ENCODE measurements at regions not wholly inside any gene's neighbourhood (a gene's known extent, or its start where the extent isn't known, plus 50 kb on each side); places are given as distances from the start of the nearest gene placed in this dataset.
"Not testable (repeated sequence)": the region's sequence is repeated elsewhere in the genome, so short reads cannot be mapped to it uniquely, and the experiment has no call there.

- TF ChIP-seq ZNF274 (IDR thresholded peaks at IDR 0.05; ENCODE audit: low read depth, low read length); YY1 (IDR thresholded peaks at IDR 0.05; ENCODE audit: insufficient read depth, insufficient read length); SUZ12 (IDR thresholded peaks at IDR 0.05; ENCODE audit: extremely low read depth, insufficient read depth, insufficient read length): not testable (repeated sequence)
These were observed 210.3 kb upstream of the POU1F1 start for GRCh38 chr3:87486635-87487034.

Measured in NT2/D1 (cell line).